Karpas-422 (cell line): ENCODE measurements at regions not wholly inside any gene's neighbourhood (a gene's known extent, or its start where the extent isn't known, plus 50 kb on each side); places are given as distances from the start of the nearest gene placed in this dataset.
"Not testable (repeated sequence)": the region's sequence is repeated elsewhere in the genome, so short reads cannot be mapped to it uniquely, and the experiment has no call there.

ENCODE experiments used
- DNase-seq: peaks from one replicate; pipeline ENCODE4 v3.0.0-alpha.2; 2015
- H2AFZ ChIP-seq: fragments of 200-600 bp; sonication (generic); 2 replicates; pipeline ENCODE4 v1.6.1; 2014; ENCODE audit warnings: antibody characterized with exemption, low read length, mixed read lengths
- H3K27ac ChIP-seq: fragments of 200-600 bp; sonication (generic); 2 replicates; pipeline ENCODE4 v1.5.1; 2014; ENCODE audit warnings: mild to moderate bottlenecking, low read length, moderate library complexity
- H3K27me3 ChIP-seq: fragments of 200-600 bp; sonication (generic); 2 replicates; pipeline ENCODE4 v1.6.1; 2014; ENCODE audit warnings: low read length, mixed read lengths
- H3K36me3 ChIP-seq: fragments of 200-600 bp; sonication (generic); 2 replicates; pipeline ENCODE4 v1.6.1; 2014; ENCODE audit warnings: low read length, mixed read lengths; ENCODE audit not compliant: insufficient read depth
- H3K4me1 ChIP-seq: fragments of 200-600 bp; sonication (generic); 2 replicates; pipeline ENCODE4 v1.6.1; 2014; ENCODE audit warnings: mild to moderate bottlenecking, low read length, mixed read lengths
- H3K4me2 ChIP-seq: fragments of 200-600 bp; sonication (generic); 2 replicates; pipeline ENCODE4 v1.6.1; 2014; ENCODE audit warnings: low read length, low read depth, mild to moderate bottlenecking; ENCODE audit not compliant: poor library complexity, severe bottlenecking
- H3K4me3 ChIP-seq: fragments of 200-600 bp; sonication (generic); 2 replicates; pipeline ENCODE4 v1.5.1; 2014; ENCODE audit warnings: mild to moderate bottlenecking, antibody characterized with exemption, low read length, mixed read lengths
- H3K79me2 ChIP-seq: fragments of 200-600 bp; sonication (generic); 2 replicates; pipeline ENCODE4 v1.6.1; 2014; ENCODE audit warnings: mild to moderate bottlenecking, low read length, mixed read lengths
- H3K9ac ChIP-seq: fragments of 200-600 bp; sonication (generic); 2 replicates; pipeline ENCODE4 v1.6.0; 2014; ENCODE audit warnings: low read length
- H3K9me2 ChIP-seq: fragments of 200-600 bp; sonication (generic), shearing (Covaris generic); replicated peaks from 2 replicates; pipeline ENCODE4 v1.6.0; 2014; ENCODE audit warnings: mild to moderate bottlenecking, low read length, moderate library complexity; ENCODE audit not compliant: insufficient read depth
- H3K9me3 ChIP-seq: fragments of 300-700, 200-600 bp; sonication (generic); 2 replicates; pipeline ENCODE4 v1.6.1; 2014; ENCODE audit warnings: low read length, mixed read lengths
- H4K20me1 ChIP-seq: fragments of 200-600 bp; sonication (generic); 2 replicates; pipeline ENCODE4 v1.6.1; 2014; ENCODE audit warnings: mild to moderate bottlenecking, antibody characterized with exemption, low read length, low read depth; ENCODE audit not compliant: insufficient read depth

- Histone ChIP-seq H2AFZ (no peak overlapping the region), H3K27me3 (no peaks in the 10 kb centered on the region), H3K36me3 (no peaks in the 10 kb centered on the region), H4K20me1 (no peaks in the 10 kb centered on the region), H3K9ac (no peak overlapping the region), H3K9me3 (peaks cover 7% of the 10 kb centered on the region), H3K27ac (no peak overlapping the region), H3K9me2 (no peaks in the 10 kb centered on the region), H3K4me2 (no peak overlapping the region), H3K4me3 (no peak overlapping the region), H3K4me1 (no peaks in the 10 kb centered on the region), H3K79me2 (no peaks in the 10 kb centered on the region)
- no peak for DNase-seq
These were observed 178.8 kb downstream of the NRIP1 start for GRCh38 chr21:14886001-14886400.

- H3K9me2 ChIP-seq = no peaks in the 10 kb centered on the region
- H3K4me3 ChIP-seq = no peak overlapping the region
- no peak overlapping the region for H2AFZ ChIP-seq
- H4K20me1 ChIP-seq = no peaks in the 10 kb centered on the region
- H3K79me2 ChIP-seq = no peaks in the 10 kb centered on the region
- no peak overlapping the region for H3K9ac ChIP-seq
- H3K4me1 ChIP-seq = no peaks in the 10 kb centered on the region
- DNase-seq = no peak
- no peaks in the 10 kb centered on the region for H3K36me3 ChIP-seq
- no peak overlapping the region for H3K27ac ChIP-seq
- no peaks in the 10 kb centered on the region for H3K27me3 ChIP-seq
- peaks cover 13% of the 10 kb centered on the region for H3K9me3 ChIP-seq
- H3K4me2 ChIP-seq = no peak overlapping the region
These were observed 181.4 kb downstream of the NRIP1 start for GRCh38 chr21:14883351-14883750.

- peaks cover 13% of the 10 kb centered on the region for H3K9me3 ChIP-seq
- not testable (repeated sequence) for DNase-seq, H3K4me2 ChIP-seq, H3K9ac ChIP-seq, H3K27me3 ChIP-seq, H3K79me2 ChIP-seq, H3K27ac ChIP-seq, H2AFZ ChIP-seq, H3K4me1 ChIP-seq, H4K20me1 ChIP-seq, H3K36me3 ChIP-seq, H3K9me2 ChIP-seq, H3K4me3 ChIP-seq
These were observed 182.3 kb downstream of the NRIP1 start for GRCh38 chr21:14882545-14882944.

- no peaks in the 10 kb centered on the region for H3K27me3 ChIP-seq
- DNase-seq = no peak
- no peaks in the 10 kb centered on the region for H3K9me2 ChIP-seq
- no peaks in the 10 kb centered on the region for H3K79me2 ChIP-seq
- no peaks in the 10 kb centered on the region for H3K4me1 ChIP-seq
- H4K20me1 ChIP-seq = no peaks in the 10 kb centered on the region
- H3K4me2 ChIP-seq = no peak overlapping the region
- peaks cover 13% of the 10 kb centered on the region for H3K9me3 ChIP-seq
- H2AFZ ChIP-seq = no peak overlapping the region
- H3K36me3 ChIP-seq = no peaks in the 10 kb centered on the region
- H3K4me3 ChIP-seq = no peak overlapping the region
- no peak overlapping the region for H3K9ac ChIP-seq
- no peak overlapping the region for H3K27ac ChIP-seq
These were observed 182.8 kb downstream of the NRIP1 start for GRCh38 chr21:14881863-14882499.

GRCh38 chr21:14880922-14881321 is 183.9 kb downstream of the NRIP1 start:
- Histone ChIP-seq H3K79me2 (no peaks in the 10 kb centered on the region), H3K9me3 (peaks cover 15% of the 10 kb centered on the region), H3K9ac (no peak overlapping the region), H3K4me2 (no peak overlapping the region), H3K36me3 (no peaks in the 10 kb centered on the region), H4K20me1 (no peaks in the 10 kb centered on the region), H3K27me3 (no peaks in the 10 kb centered on the region), H3K9me2 (no peaks in the 10 kb centered on the region), H3K4me1 (no peaks in the 10 kb centered on the region), H2AFZ (no peak overlapping the region), H3K4me3 (no peak overlapping the region), H3K27ac (no peak overlapping the region)
- DNase-seq = no peak

GRCh38 chr21:14879458-14879857 is 185.3 kb downstream of the NRIP1 start:
- no peak overlapping the region for H3K4me3 ChIP-seq
- H3K27ac ChIP-seq = no peak overlapping the region
- H4K20me1 ChIP-seq = no peaks in the 10 kb centered on the region
- no peaks in the 10 kb centered on the region for H3K27me3 ChIP-seq
- no peaks in the 10 kb centered on the region for H3K79me2 ChIP-seq
- H3K9me3 ChIP-seq = peaks cover 20% of the 10 kb centered on the region
- H3K4me1 ChIP-seq = no peaks in the 10 kb centered on the region
- H3K36me3 ChIP-seq = no peaks in the 10 kb centered on the region
- H3K4me2 ChIP-seq = no peak overlapping the region
- DNase-seq = no peak
- no peak overlapping the region for H3K9ac ChIP-seq
- no peaks in the 10 kb centered on the region for H3K9me2 ChIP-seq
- no peak overlapping the region for H2AFZ ChIP-seq

GRCh38 chr21:14878971-14879370 is 185.8 kb downstream of the NRIP1 start:
- Histone ChIP-seq H3K9me2 (no peaks in the 10 kb centered on the region), H3K4me1 (no peaks in the 10 kb centered on the region), H2AFZ (no peak overlapping the region), H3K79me2 (no peaks in the 10 kb centered on the region), H3K9me3 (peaks cover 20% of the 10 kb centered on the region), H3K27ac (no peak overlapping the region), H3K4me3 (no peak overlapping the region), H3K36me3 (no peaks in the 10 kb centered on the region), H3K9ac (no peak overlapping the region), H4K20me1 (no peaks in the 10 kb centered on the region), H3K4me2 (no peak overlapping the region), H3K27me3 (no peaks in the 10 kb centered on the region)
- no peak for DNase-seq

- Histone ChIP-seq H3K27ac (no peak overlapping the region), H4K20me1 (no peaks in the 10 kb centered on the region), H3K9me3 (peaks cover 20% of the 10 kb centered on the region), H3K4me3 (no peak overlapping the region), H3K36me3 (no peaks in the 10 kb centered on the region), H3K9me2 (no peaks in the 10 kb centered on the region), H2AFZ (no peak overlapping the region), H3K4me1 (no peaks in the 10 kb centered on the region), H3K79me2 (no peaks in the 10 kb centered on the region), H3K27me3 (no peaks in the 10 kb centered on the region), H3K9ac (no peak overlapping the region), H3K4me2 (no peak overlapping the region)
- DNase-seq = no peak
These were observed 187.1 kb downstream of the NRIP1 start for GRCh38 chr21:14877581-14878228.
